ENCODE measurements at regions not wholly inside any gene's neighbourhood (a gene's known extent, or its start where the extent isn't known, plus 50 kb on each side); places are given as distances from the start of the nearest gene placed in this dataset.

GRCh38 chr16:51630076-51630475, 479.0 kb upstream of the SALL1 start:
- no peak overlapping the region for H3K4me3 ChIP-seq (replicated peaks; ENCODE audit: low read depth, low read length)
- TF ChIP-seq, protein P1, sequence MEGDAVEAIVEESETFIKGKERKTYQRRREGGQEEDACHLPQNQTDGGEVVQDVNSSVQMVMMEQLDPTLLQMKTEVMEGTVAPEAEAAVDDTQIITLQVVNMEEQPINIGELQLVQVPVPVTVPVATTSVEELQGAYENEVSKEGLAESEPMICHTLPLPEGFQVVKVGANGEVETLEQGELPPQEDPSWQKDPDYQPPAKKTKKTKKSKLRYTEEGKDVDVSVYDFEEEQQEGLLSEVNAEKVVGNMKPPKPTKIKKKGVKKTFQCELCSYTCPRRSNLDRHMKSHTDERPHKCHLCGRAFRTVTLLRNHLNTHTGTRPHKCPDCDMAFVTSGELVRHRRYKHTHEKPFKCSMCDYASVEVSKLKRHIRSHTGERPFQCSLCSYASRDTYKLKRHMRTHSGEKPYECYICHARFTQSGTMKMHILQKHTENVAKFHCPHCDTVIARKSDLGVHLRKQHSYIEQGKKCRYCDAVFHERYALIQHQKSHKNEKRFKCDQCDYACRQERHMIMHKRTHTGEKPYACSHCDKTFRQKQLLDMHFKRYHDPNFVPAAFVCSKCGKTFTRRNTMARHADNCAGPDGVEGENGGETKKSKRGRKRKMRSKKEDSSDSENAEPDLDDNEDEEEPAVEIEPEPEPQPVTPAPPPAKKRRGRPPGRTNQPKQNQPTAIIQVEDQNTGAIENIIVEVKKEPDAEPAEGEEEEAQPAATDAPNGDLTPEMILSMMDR (IDR thresholded peaks at IDR 0.05; ENCODE audit: low read length, missing control alignments): no peak

GRCh38 chr16:51629576-51629975, 478.5 kb upstream of the SALL1 start:
- no peak overlapping the region for H3K4me3 ChIP-seq (replicated peaks; ENCODE audit: low read depth, low read length)
- no peak for DNase-seq (ENCODE audit: low read depth)
- TF ChIP-seq, protein P1 (IDR thresholded peaks at IDR 0.05; ENCODE audit: low read length, missing control alignments): no peak

More at GRCh38 chr16:51630076-51630475, 479.0 kb upstream of the SALL1 start:
- no peak for DNase-seq (ENCODE audit: low read depth)

- no peak overlapping the region for H3K4me3 ChIP-seq (replicated peaks; ENCODE audit: low read depth, low read length)
- no peak for DNase-seq (ENCODE audit: low read depth)
- TF ChIP-seq, protein P1 (IDR thresholded peaks at IDR 0.05; ENCODE audit: low read length, missing control alignments): no peak
Observed at GRCh38 chr16:51624080-51624775, 473.2 kb upstream of the SALL1 start.

DNA sequence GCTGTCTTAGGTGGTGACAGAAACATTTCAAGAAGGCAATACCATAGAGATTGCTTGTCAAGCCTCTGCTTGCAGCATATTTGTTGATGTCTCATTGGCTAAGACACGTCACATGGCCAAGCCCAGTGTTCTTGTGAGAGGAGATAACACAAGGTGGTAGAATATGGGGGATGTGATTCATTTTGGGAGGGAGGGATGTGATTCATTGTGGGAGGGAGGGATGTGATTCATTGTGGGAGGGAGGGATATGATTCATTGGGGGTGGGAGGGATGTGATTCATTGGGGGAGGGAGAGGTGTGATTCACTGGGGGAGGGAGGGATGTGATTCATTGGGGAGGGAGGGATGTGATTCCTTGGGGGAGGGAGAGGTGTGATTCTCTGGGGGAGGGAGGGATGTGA, 470.5 kb upstream of the SALL1 start:
- TF ChIP-seq, protein P1 (IDR thresholded peaks at IDR 0.05; ENCODE audit: low read length, missing control alignments): no peak
- no peak for DNase-seq (ENCODE audit: low read depth)
- no peak overlapping the region for H3K4me3 ChIP-seq (replicated peaks; ENCODE audit: low read depth, low read length)

- TF ChIP-seq, protein P1 (IDR thresholded peaks at IDR 0.05; ENCODE audit: low read length, missing control alignments): no peak
- H3K4me3 ChIP-seq (replicated peaks; ENCODE audit: low read depth, low read length): no peak overlapping the region
Observed at GRCh38 chr16:51615141-51615540, 464.1 kb upstream of the SALL1 start.

GRCh38 chr16:51607201-51607651, 456.2 kb upstream of the SALL1 start:
- DNase-seq (ENCODE audit: low read depth): no peak
- TF ChIP-seq, protein P1 (IDR thresholded peaks at IDR 0.05; ENCODE audit: low read length, missing control alignments): no peak
- H3K4me3 ChIP-seq (replicated peaks; ENCODE audit: low read depth, low read length): no peak overlapping the region

More at GRCh38 chr16:51615141-51615540, 464.1 kb upstream of the SALL1 start:
- DNase-seq (ENCODE audit: low read depth): no peak

GRCh38 chr16:51596247-51596646, 445.2 kb upstream of the SALL1 start:
- TF ChIP-seq, protein P1 (IDR thresholded peaks at IDR 0.05; ENCODE audit: low read length, missing control alignments): no peak
- no peak overlapping the region for H3K4me3 ChIP-seq (replicated peaks; ENCODE audit: low read depth, low read length)
- DNase-seq (ENCODE audit: low read depth): no peak

All from fibroblast of pulmonary artery (primary cell).